Testis (tissue), 2 donors: ENCODE measurements at regions not wholly inside any gene's neighbourhood (a gene's known extent, or its start where the extent isn't known, plus 50 kb on each side); places are given as distances from the start of the nearest gene placed in this dataset.
"Not testable (repeated sequence)": the region's sequence is repeated elsewhere in the genome, so short reads cannot be mapped to it uniquely, and the experiment has no call there.

ENCODE experiments used
- CTCF ChIP-seq, 3 experiments: fragments of 450-650 bp in 2 of 3; fragments of 200-600 bp in 1 of 3; sonication (generic) in 1 of 3; IDR thresholded peaks; one replicate each; pipeline ENCODE4 v1.5.1; 2016 to 2019; ENCODE audit warnings: antibody characterized with exemption in 3 of 3, mild to moderate bottlenecking in 2 of 3, moderate library complexity in 1 of 3
- POLR2A ChIP-seq: fragments of 450-650 bp; IDR thresholded peaks from one replicate; pipeline ENCODE4 v1.6.1; 2017; ENCODE audit warnings: antibody characterized with exemption, mild to moderate bottlenecking, moderate library complexity

- TF ChIP-seq CTCF (IDR thresholded peaks at IDR 0.05); POLR2A: not testable (repeated sequence)
Observed at GRCh38 chr3:65001119-65001518, 313.3 kb upstream of the ADAMTS9 start.
